IMR-90 (cell line): ENCODE measurements at regions not wholly inside any gene's neighbourhood (a gene's known extent, or its start where the extent isn't known, plus 50 kb on each side); places are given as distances from the start of the nearest gene placed in this dataset.
A peak's percentile ranks its signal among the peaks of the same experiment; 100 is the strongest.

Experiments used
- ATAC-seq: fragments of 200-7000 bp; cut with Tn5 transposase; 2 replicates; pipeline ENCODE4 v1.9.1; 2020; ENCODE audit warnings: low read depth, mild to moderate bottlenecking, moderate library complexity
- BruUV-seq: library from RNA; stranded (reverse); fragments of 400-500 nt; replicated peaks from 2 replicates; lab custom pipeline; 2021; lab: Mats Ljungman, UMichigan
- CTCF ChIA-PET: fragments of 300-600 bp; formaldehyde crosslinking; extraction: SDS; loops from one replicate; lab custom pipeline; 2021; ENCODE audit warnings: antibody characterized with exemption; lab: Yijun Ruan, JAX
- POLR2A ChIA-PET: fragments of 300-600 bp; sonication (Branson Sonifier 250); formaldehyde crosslinking; loops from one replicate; lab custom pipeline; 2022; ENCODE audit warnings: antibody characterized with exemption; ENCODE audit not compliant: unreplicated experiment; lab: Charles Lee
- DNase-seq: peaks from one replicate; pipeline ENCODE4 v3.0.0; 2013
- H2AFZ ChIP-seq: replicated peaks from 2 replicates; pipeline ENCODE3; 2013; ENCODE audit warnings: low read length, mild to moderate bottlenecking; ENCODE audit not compliant: poor library complexity
- H2AK5ac ChIP-seq: 2 replicates; pipeline ENCODE4 v1.6.1; 2013; ENCODE audit warnings: low read depth, low read length, inconsistent platforms
- H2AK9ac ChIP-seq: replicated peaks from 2 replicates; pipeline ENCODE3; 2013; ENCODE audit warnings: mild to moderate bottlenecking, low read depth, low read length, moderate library complexity; ENCODE audit not compliant: poor library complexity
- H2BK120ac ChIP-seq: 2 replicates; pipeline ENCODE4 v1.6.1; 2013; ENCODE audit warnings: low read depth, low read length, inconsistent platforms
- H2BK15ac ChIP-seq: 3 replicates; pipeline ENCODE4 v1.6.1; 2013; ENCODE audit warnings: low read depth, low read length, inconsistent platforms
- H2BK20ac ChIP-seq: 2 replicates; pipeline ENCODE4 v1.6.1; 2013; ENCODE audit warnings: low read depth, mild to moderate bottlenecking, inconsistent platforms, low read length, moderate library complexity
- H2BK5ac ChIP-seq: 2 replicates; pipeline ENCODE4 v1.6.1; 2013; ENCODE audit warnings: mild to moderate bottlenecking, low read depth, low read length, inconsistent platforms; ENCODE audit not compliant: poor library complexity, severe bottlenecking
- H3K14ac ChIP-seq: replicated peaks from 2 replicates; pipeline ENCODE4 v1.6.1; 2013; ENCODE audit warnings: low read depth, low read length, inconsistent platforms
- H3K18ac ChIP-seq: 2 replicates; pipeline ENCODE4 v1.6.1; 2013; ENCODE audit warnings: low read depth, low read length, control low read depth
- H3K23ac ChIP-seq: 2 replicates; pipeline ENCODE4 v1.6.1; 2013; ENCODE audit warnings: low read depth, low read length, inconsistent platforms
- H3K27ac ChIP-seq: 2 replicates; pipeline ENCODE4 v1.5.1; 2013; ENCODE audit warnings: mild to moderate bottlenecking, control low read depth, low read length; ENCODE audit not compliant: insufficient read depth
- H3K27me3 ChIP-seq: 2 replicates; pipeline ENCODE4 v1.6.1; 2013; ENCODE audit warnings: low read length; ENCODE audit not compliant: control insufficient read depth, insufficient read depth
- H3K36me3 ChIP-seq: 2 replicates; pipeline ENCODE4 v1.6.1; 2013; ENCODE audit warnings: low read length, mixed read lengths; ENCODE audit not compliant: control insufficient read depth, insufficient read depth
- H3K4ac ChIP-seq: 2 replicates; pipeline ENCODE4 v1.6.1; 2013; ENCODE audit warnings: low read depth, low read length, inconsistent platforms
- H3K4me1 ChIP-seq: 2 replicates; pipeline ENCODE4 v1.6.1; 2013; ENCODE audit warnings: low read length, mixed read lengths; ENCODE audit not compliant: control insufficient read depth, insufficient read depth
- H3K4me2 ChIP-seq: 2 replicates; pipeline ENCODE4 v1.6.1; 2013; ENCODE audit warnings: low read depth, mild to moderate bottlenecking, control low read depth, low read length, moderate library complexity
- H3K4me3 ChIP-seq: 2 replicates; pipeline ENCODE4 v1.5.1; 2013; ENCODE audit warnings: low read depth, mild to moderate bottlenecking, control low read depth, low read length, moderate library complexity; ENCODE audit not compliant: insufficient read depth
- H3K56ac ChIP-seq: 2 replicates; pipeline ENCODE4 v1.6.1; 2013; ENCODE audit warnings: low read length, inconsistent platforms; ENCODE audit not compliant: insufficient read depth; ENCODE audit errors: extremely low read depth
- H3K79me1 ChIP-seq, 2 experiments: 2 replicates each; pipeline ENCODE4 v1.6.1; 2013; ENCODE audit warnings: low read length in 2 of 2, inconsistent platforms in 1 of 2, low read depth in 1 of 2
- H3K9ac ChIP-seq: 2 replicates; pipeline ENCODE4 v1.6.1; 2013; ENCODE audit warnings: low read depth, low read length, control low read depth
- H3K9me1 ChIP-seq: 2 replicates; pipeline ENCODE4 v1.6.1; 2013; ENCODE audit warnings: low read length, inconsistent platforms; ENCODE audit not compliant: insufficient read depth
- H3K9me3 ChIP-seq: 2 replicates; pipeline ENCODE4 v1.6.1; 2013; ENCODE audit warnings: low read length; ENCODE audit not compliant: control insufficient read depth, insufficient read depth
- H4K20me1 ChIP-seq: 2 replicates; pipeline ENCODE4 v1.6.1; 2013; ENCODE audit warnings: low read length, inconsistent platforms; ENCODE audit not compliant: insufficient read depth
- H4K5ac ChIP-seq: 2 replicates; pipeline ENCODE4 v1.6.1; 2013; ENCODE audit warnings: mild to moderate bottlenecking, low read depth, low read length, control low read depth
- H4K8ac ChIP-seq, 2 experiments: 2 replicates each; pipeline ENCODE4 v1.6.1; 2013; ENCODE audit warnings: low read depth in 2 of 2, low read length in 2 of 2, control low read depth in 1 of 2, inconsistent platforms in 1 of 2
- H4K91ac ChIP-seq: 2 replicates; pipeline ENCODE4 v1.6.1; 2013; ENCODE audit warnings: low read depth, low read length, inconsistent platforms; ENCODE audit not compliant: insufficient read depth
- BHLHE40 ChIP-seq: fragments of 150-350 bp; IDR thresholded peaks from 2 replicates; pipeline ENCODE4 v1.6.1; 2016; ENCODE audit warnings: mild to moderate bottlenecking, low read depth, low read length
- CHD1 ChIP-seq: IDR thresholded peaks from 2 replicates; pipeline ENCODE4 v1.6.1; 2012; ENCODE audit warnings: low read depth, low read length, improper control_type of control experiment
- ELK1 ChIP-seq: fragments of 150-350 bp; IDR thresholded peaks from 2 replicates; pipeline ENCODE4 v1.6.1; 2016; ENCODE audit warnings: low read depth, mild to moderate bottlenecking, low read length, moderate library complexity, borderline replicate concordance
- MAFK ChIP-seq: IDR thresholded peaks from 2 replicates; pipeline ENCODE4 v1.6.1; 2012; ENCODE audit warnings: low read depth, low read length, improper control_type of control experiment
- MAZ ChIP-seq: IDR thresholded peaks from 2 replicates; pipeline ENCODE4 v1.6.1; 2012; ENCODE audit warnings: low read depth, mild to moderate bottlenecking, low read length, improper control_type of control experiment, moderate library complexity, borderline replicate concordance
- NFE2L2 ChIP-seq: fragments of 150-350 bp; IDR thresholded peaks from 2 replicates; pipeline ENCODE4 v1.6.1; 2016; ENCODE audit warnings: low read depth, mild to moderate bottlenecking, low read length
- POLR2A ChIP-seq: IDR thresholded peaks from 2 replicates; pipeline ENCODE4 v1.6.1; 2012; ENCODE audit warnings: mild to moderate bottlenecking, low read depth, low read length
- RAD21 ChIP-seq: IDR thresholded peaks from 2 replicates; pipeline ENCODE4 v1.6.1; 2012; ENCODE audit warnings: low read length, improper control_type of control experiment
- RCOR1 ChIP-seq: IDR thresholded peaks from 2 replicates; pipeline ENCODE4 v1.6.1; 2012; ENCODE audit warnings: mild to moderate bottlenecking, low read length, improper control_type of control experiment; ENCODE audit not compliant: insufficient replicate concordance
- RFX5 ChIP-seq: IDR thresholded peaks from 2 replicates; pipeline ENCODE4 v1.8.0; 2012; ENCODE audit warnings: low read depth, mild to moderate bottlenecking, low read length, moderate library complexity
- USF2 ChIP-seq: fragments of 150-350 bp; IDR thresholded peaks from 2 replicates; pipeline ENCODE4 v1.6.1; 2017; ENCODE audit warnings: mild to moderate bottlenecking, antibody characterized with exemption, low read length, low read depth
- WGBS, 2 experiments: methylation state at CpG; one replicate each; pipeline versions ENCODE4 v1.1.5 to v1.1.7; 2013; ENCODE audit warnings: missing lambda C conversion rate in 2 of 2; ENCODE audit not compliant: insufficient read length in 1 of 2; ENCODE audit errors: extremely low coverage in 2 of 2; 5-methylcytosine and 5-hydroxymethylcytosine counted together
- dilution Hi-C: fragments of 300-500 bp; cut with HindIII; formaldehyde crosslinking; loops from one replicate; pipeline ENCODE4 v1.14.3; 2018; ENCODE audit warnings: low sequenced_read_pairs; ENCODE audit not compliant: unreplicated experiment
- in situ Hi-C: fragments of 300-500 bp; cut with MboI; formaldehyde crosslinking; loops from 3 replicates; pipeline ENCODE4 v1.14.3; 2019; ENCODE audit warnings: low sequenced_read_pairs, inconsistent platforms, mixed read lengths
- intact Hi-C: fragments of 100-400 bp; cut with micrococcal nuclease; formaldehyde crosslinking; loops from 2 replicates; pipeline ENCODE4 v1.10.0; 2022

- no peak for TF ChIP-seq USF2
Observed at GRCh38 chr1:93751377-93752250, 70.0 kb upstream of the BCAR3 start (continued).

- Histone ChIP-seq H3K27me3 (no peaks in the 10 kb centered on the region), H3K4me2 (no peak overlapping the region), H3K56ac (no peak overlapping the region), H4K91ac (peak overlapping the region; percentile 41; the same call in 1 of the 2 replicates), H3K4ac (peak overlapping the region; percentile 57), H3K23ac (0 out of 2 replicates have a peak overlapping the region, but pooled peaks have one; percentile 19), H2BK120ac (peak overlapping the region; percentile 49), H3K36me3 (no peaks in the 10 kb centered on the region), H3K27ac (no peak overlapping the region), H4K20me1 (peaks cover 5% of the 10 kb centered on the region; the same call in 1 of the 2 replicates), H3K79me1 (peaks cover 0 to 4% of the 10 kb centered on the region in 2 experiments; a peak in 1 of 4 replicates), H2BK5ac (no peak overlapping the region), H4K8ac (0 out of 4 replicates have a peak overlapping the region, but pooled peaks of 1 of the 2 experiments have one; percentile 13), H3K9ac (no peak overlapping the region), H3K14ac (no peak overlapping the region; the same call in 1 of the 2 replicates), H4K5ac (peak overlapping the region; percentile 0; the same call in 1 of the 2 replicates), H2AK5ac (peak overlapping the region; percentile 8; the same call in 1 of the 2 replicates), H2BK15ac (peak overlapping the region; percentile 75; the same call in 2 of the 3 replicates), H3K18ac (no peak overlapping the region), H2BK20ac (0 out of 2 replicates have a peak overlapping the region, but pooled peaks have one; percentile 37), H2AFZ (peak overlapping the region; percentile 64), H3K4me3 (no peak overlapping the region), H3K9me1 (peaks cover 18% of the 10 kb centered on the region), H3K4me1 (peaks cover 14% of the 10 kb centered on the region), H2AK9ac (no peak overlapping the region), H3K9me3 (peaks cover 2% of the 10 kb centered on the region)
- ATAC-seq (no peak), DNase-seq (no peak)
- ChIA-PET CTCF (interaction anchor here (1.9 kb wide), 1 partner anchor 63 kb away, joined by 7 read pairs; no protein-coding TSS in a partner anchor), POLR2A (no interaction called here)
- WGBS, 2 experiments, result 60% methylated on average over 1 of the region's 6 CpGs; no CpG with 5 or more reads in 1 of the 2 experiments
- TF ChIP-seq ELK1, result no peak
- no peak for TF ChIP-seq MAZ
- no peak for TF ChIP-seq BHLHE40
- TF ChIP-seq MAFK, result no peak
- TF ChIP-seq POLR2A, result no peak
- TF ChIP-seq CHD1, result no peak
- no peak for TF ChIP-seq RCOR1
- TF ChIP-seq NFE2L2, result no peak
- no peak for TF ChIP-seq RAD21
- no peak for TF ChIP-seq USF2
- TF ChIP-seq RFX5, result no peak
- in situ Hi-C loops, result no loop called here
- intact Hi-C loops, result no loop called here
- BruUV-seq, result no TSS peak
- dilution Hi-C loops, result no loop called here
Observed at GRCh38 chr1:93750955-93751354, 69.3 kb upstream of the BCAR3 start.
